Neural progenitor cell (in vitro differentiated cells): ENCODE measurements at regions not wholly inside any gene's neighbourhood (a gene's known extent, or its start where the extent isn't known, plus 50 kb on each side); places are given as distances from the start of the nearest gene placed in this dataset.

Experiments
- DNase-seq: peaks from one replicate; pipeline ENCODE4 v3.0.0-alpha.2; 2016; ENCODE audit warnings: low spot score
- H2AFZ ChIP-seq: fragments of 200-600 bp; sonication (generic); replicated peaks from 2 replicates; pipeline ENCODE4 v1.6.1; 2016; ENCODE audit warnings: antibody characterized with exemption
- H3F3A ChIP-seq: fragments of 200-600 bp; sonication (generic); 2 replicates; pipeline ENCODE4 v1.6.1; 2016; ENCODE audit warnings: antibody characterized with exemption, low read depth
- H3K27ac ChIP-seq: fragments of 200-600 bp; sonication (generic); 2 replicates; pipeline ENCODE4 v1.5.1; 2016; ENCODE audit warnings: mild to moderate bottlenecking
- H3K27me3 ChIP-seq: fragments of 200-600 bp; sonication (generic); 2 replicates; pipeline ENCODE4 v1.6.1; 2016; ENCODE audit warnings: mild to moderate bottlenecking, moderate library complexity
- H3K36me3 ChIP-seq: fragments of 200-600 bp; sonication (generic); 2 replicates; pipeline ENCODE4 v1.5.1; 2016
- H3K4me1 ChIP-seq: fragments of 200-600 bp; sonication (generic); 2 replicates; pipeline ENCODE4 v1.6.1; 2016; ENCODE audit warnings: mixed run types
- H3K4me2 ChIP-seq: fragments of 200-600 bp; sonication (generic); 2 replicates; pipeline ENCODE4 v1.6.1; 2016
- H3K4me3 ChIP-seq: fragments of 200-600 bp; sonication (generic); 2 replicates; pipeline ENCODE4 v1.5.1; 2016
- H3K79me2 ChIP-seq: fragments of 200-600 bp; sonication (generic); 2 replicates; pipeline ENCODE4 v1.6.1; 2016; ENCODE audit warnings: low read depth
- H3K9ac ChIP-seq: fragments of 200-600 bp; sonication (generic); 2 replicates; pipeline ENCODE4 v1.6.1; 2016
- H3K9me3 ChIP-seq: fragments of 200-600 bp; sonication (generic); 2 replicates; pipeline ENCODE4 v1.5.1; 2016; ENCODE audit warnings: low read depth
- H4K20me1 ChIP-seq: fragments of 200-600 bp; sonication (generic); 2 replicates; pipeline ENCODE4 v1.6.1; 2016; ENCODE audit warnings: low read depth
- H3K27ac Mint-ChIP-seq: 3 replicates; pipeline ENCODE4 v1.8.0; 2021; ENCODE audit warnings: mixed read lengths
- H3K27me3 Mint-ChIP-seq: 2 replicates; pipeline ENCODE4 v1.8.0; 2022; ENCODE audit warnings: low read depth, mild to moderate bottlenecking, inconsistent platforms, moderate library complexity, mixed read lengths; ENCODE audit not compliant: insufficient read depth
- H3K36me3 Mint-ChIP-seq: 3 replicates; pipeline ENCODE4 v1.8.0; 2021; ENCODE audit warnings: mixed read lengths
- H3K4me1 Mint-ChIP-seq: 3 replicates; pipeline ENCODE4 v1.8.0; 2021; ENCODE audit warnings: mixed read lengths
- H3K4me3 Mint-ChIP-seq: 3 replicates; pipeline ENCODE4 v1.8.0; 2021; ENCODE audit warnings: mild to moderate bottlenecking, moderate library complexity, mixed read lengths
- H3K9me3 Mint-ChIP-seq: 3 replicates; pipeline ENCODE4 v1.8.0; 2020; ENCODE audit warnings: mixed read lengths
- EZH2 ChIP-seq: fragments of 200-600 bp; sonication (generic); IDR thresholded peaks from 2 replicates; pipeline ENCODE4 v1.6.1; 2017; ENCODE audit warnings: antibody characterized with exemption, mild to moderate bottlenecking, moderate library complexity
- EZH2phosphoT487 ChIP-seq: fragments of 200-600 bp; sonication (generic); IDR thresholded peaks from 2 replicates; pipeline ENCODE4 v1.6.1; 2017; ENCODE audit warnings: antibody characterized with exemption
- TF ChIP-seq, protein P1 (sequence below): fragments of 200-600 bp; sonication (generic); IDR thresholded peaks from 2 replicates; pipeline ENCODE4 v1.5.1; 2017; ENCODE audit warnings: antibody characterized with exemption, mild to moderate bottlenecking

- peaks cover 67% of the 10 kb centered on the region for H3K27me3 ChIP-seq
- no peaks in the 10 kb centered on the region for H3K79me2 ChIP-seq
- peak overlapping the region; percentile 55 for H3K4me3 ChIP-seq
- no peaks in the 10 kb centered on the region for H3K9me3 ChIP-seq
- no peak overlapping the region for H3K9ac ChIP-seq
- H3K36me3 ChIP-seq: no peaks in the 10 kb centered on the region
- H3K36me3 Mint-ChIP-seq: peaks cover 3% of the 10 kb centered on the region
- TF ChIP-seq EZH2phosphoT487 (no peak), EZH2 (no peak)
- TF ChIP-seq, protein P1, sequence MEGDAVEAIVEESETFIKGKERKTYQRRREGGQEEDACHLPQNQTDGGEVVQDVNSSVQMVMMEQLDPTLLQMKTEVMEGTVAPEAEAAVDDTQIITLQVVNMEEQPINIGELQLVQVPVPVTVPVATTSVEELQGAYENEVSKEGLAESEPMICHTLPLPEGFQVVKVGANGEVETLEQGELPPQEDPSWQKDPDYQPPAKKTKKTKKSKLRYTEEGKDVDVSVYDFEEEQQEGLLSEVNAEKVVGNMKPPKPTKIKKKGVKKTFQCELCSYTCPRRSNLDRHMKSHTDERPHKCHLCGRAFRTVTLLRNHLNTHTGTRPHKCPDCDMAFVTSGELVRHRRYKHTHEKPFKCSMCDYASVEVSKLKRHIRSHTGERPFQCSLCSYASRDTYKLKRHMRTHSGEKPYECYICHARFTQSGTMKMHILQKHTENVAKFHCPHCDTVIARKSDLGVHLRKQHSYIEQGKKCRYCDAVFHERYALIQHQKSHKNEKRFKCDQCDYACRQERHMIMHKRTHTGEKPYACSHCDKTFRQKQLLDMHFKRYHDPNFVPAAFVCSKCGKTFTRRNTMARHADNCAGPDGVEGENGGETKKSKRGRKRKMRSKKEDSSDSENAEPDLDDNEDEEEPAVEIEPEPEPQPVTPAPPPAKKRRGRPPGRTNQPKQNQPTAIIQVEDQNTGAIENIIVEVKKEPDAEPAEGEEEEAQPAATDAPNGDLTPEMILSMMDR: no peak
- no peak for DNase-seq
- peak overlapping the region; percentile 76 for H3K4me3 Mint-ChIP-seq
- no peaks in the 10 kb centered on the region for H3K9me3 Mint-ChIP-seq
- peaks cover 25% of the 10 kb centered on the region for H3F3A ChIP-seq
- no peak overlapping the region for H3K27ac ChIP-seq
- peaks cover 21% of the 10 kb centered on the region for H3K27me3 Mint-ChIP-seq
- H3K4me1 ChIP-seq: peaks cover 24% of the 10 kb centered on the region
- peaks cover 37% of the 10 kb centered on the region for H3K4me1 Mint-ChIP-seq
- H4K20me1 ChIP-seq: peaks cover 29% of the 10 kb centered on the region
- no peak overlapping the region for H3K27ac Mint-ChIP-seq
- no peak overlapping the region for H2AFZ ChIP-seq
- H3K4me2 ChIP-seq: peak overlapping the region; percentile 85
Observed at GRCh38 chr3:124584245-124584551, 146.1 kb upstream of the UMPS start.

- peak; percentile 90 for DNase-seq
Observed at GRCh38 chr3:124584552-124585391, 145.5 kb upstream of the UMPS start.

GRCh38 chr3:124586126-124587052 lies 143.9 kb upstream of the UMPS start:
- Mint-ChIP-seq H3K27me3 (peaks cover 25% of the 10 kb centered on the region), H3K4me3 (peak overlapping the region; percentile 88), H3K36me3 (peaks cover 3% of the 10 kb centered on the region), H3K27ac (no peak overlapping the region), H3K4me1 (peaks cover 35% of the 10 kb centered on the region), H3K9me3 (no peaks in the 10 kb centered on the region)
- peaks cover 25% of the 10 kb centered on the region for H3F3A ChIP-seq
- no peaks in the 10 kb centered on the region for H3K9me3 ChIP-seq
- peak overlapping the region; percentile 55 for H3K4me3 ChIP-seq
- no peaks in the 10 kb centered on the region for H3K36me3 ChIP-seq
- peak overlapping the region; percentile 85 for H3K4me2 ChIP-seq
- H3K79me2 ChIP-seq: no peaks in the 10 kb centered on the region
- peaks cover 67% of the 10 kb centered on the region for H3K27me3 ChIP-seq
- H2AFZ ChIP-seq: no peak overlapping the region
- H3K9ac ChIP-seq: no peak overlapping the region
- no peak for TF ChIP-seq EZH2
- TF ChIP-seq EZH2phosphoT487: no peak
- TF ChIP-seq, protein P1: no peak
- H4K20me1 ChIP-seq: peaks cover 29% of the 10 kb centered on the region
- H3K4me1 ChIP-seq: peaks cover 24% of the 10 kb centered on the region
- peak; percentile 68 for DNase-seq
- no peak overlapping the region for H3K27ac ChIP-seq

More at GRCh38 chr3:124584552-124585391, 145.5 kb upstream of the UMPS start:
- Histone ChIP-seq H3K9me3 (no peaks in the 10 kb centered on the region), H2AFZ (peak overlapping the region; percentile 63), H3K4me3 (peak overlapping the region; percentile 55), H4K20me1 (peaks cover 29% of the 10 kb centered on the region), H3K79me2 (no peaks in the 10 kb centered on the region), H3K27me3 (peaks cover 67% of the 10 kb centered on the region), H3K4me2 (peak overlapping the region; percentile 85), H3K4me1 (peaks cover 24% of the 10 kb centered on the region), H3F3A (peaks cover 25% of the 10 kb centered on the region), H3K36me3 (no peaks in the 10 kb centered on the region), H3K27ac (no peak overlapping the region), H3K9ac (no peak overlapping the region)
- H3K4me3 Mint-ChIP-seq: peak overlapping the region; percentile 88
- no peaks in the 10 kb centered on the region for H3K9me3 Mint-ChIP-seq
- H3K36me3 Mint-ChIP-seq: peaks cover 3% of the 10 kb centered on the region
- TF ChIP-seq, protein P1: no peak
- TF ChIP-seq EZH2 (peak; percentile 66), EZH2phosphoT487 (peak; percentile 13)
- H3K4me1 Mint-ChIP-seq: peaks cover 35% of the 10 kb centered on the region
- H3K27me3 Mint-ChIP-seq: peaks cover 21% of the 10 kb centered on the region
- no peak overlapping the region for H3K27ac Mint-ChIP-seq
